IPS DF 19.7 (cell line): ENCODE measurements at regions not wholly inside any gene's neighbourhood (a gene's known extent, or its start where the extent isn't known, plus 50 kb on each side); places are given as distances from the start of the nearest gene placed in this dataset.

Experiments
- DNase-seq: peaks from one replicate; pipeline ENCODE4 v3.0.0-alpha.2; 2013; ENCODE audit warnings: low read depth, low spot score

DNA sequence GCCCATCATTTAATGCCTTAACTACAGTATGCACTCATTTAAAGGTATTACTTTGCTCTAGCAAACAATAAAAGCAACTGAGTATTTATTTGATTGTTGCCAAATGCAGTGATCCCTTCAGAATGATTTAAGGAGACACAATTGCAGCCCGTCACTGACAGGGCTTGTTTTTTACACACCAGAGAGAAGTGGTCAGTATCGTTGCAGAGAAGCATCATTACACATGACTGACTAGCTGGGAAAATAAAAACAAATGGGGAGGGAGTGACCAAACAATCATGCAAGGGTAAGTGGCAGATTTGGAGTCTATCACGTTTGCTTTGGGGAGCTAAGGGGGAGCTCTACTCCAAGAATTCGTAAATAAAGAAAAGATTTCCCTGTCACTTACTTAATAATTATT, 1685.3 kb upstream of the TENM3 start:
- no peak for DNase-seq

DNA sequence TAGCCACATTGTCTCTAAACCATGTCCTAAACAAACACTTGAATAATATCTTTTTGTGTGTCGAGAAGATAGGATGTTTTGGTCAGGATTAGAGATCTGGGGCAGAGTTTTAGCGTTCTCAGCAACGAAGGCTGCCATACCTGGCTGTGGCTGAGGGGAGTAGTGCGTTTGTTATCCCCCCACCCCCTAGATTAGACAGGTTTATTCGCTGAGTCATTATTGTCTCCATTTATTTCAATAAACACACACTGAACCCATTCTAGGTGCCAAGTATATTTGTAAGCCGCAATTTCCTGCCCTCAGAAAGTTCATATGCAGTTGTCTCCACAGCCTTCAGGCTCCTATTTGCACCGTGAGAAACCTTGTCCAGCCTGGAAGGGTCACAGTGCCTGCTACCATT, 1684.8 kb upstream of the TENM3 start:
- no peak for DNase-seq

DNA sequence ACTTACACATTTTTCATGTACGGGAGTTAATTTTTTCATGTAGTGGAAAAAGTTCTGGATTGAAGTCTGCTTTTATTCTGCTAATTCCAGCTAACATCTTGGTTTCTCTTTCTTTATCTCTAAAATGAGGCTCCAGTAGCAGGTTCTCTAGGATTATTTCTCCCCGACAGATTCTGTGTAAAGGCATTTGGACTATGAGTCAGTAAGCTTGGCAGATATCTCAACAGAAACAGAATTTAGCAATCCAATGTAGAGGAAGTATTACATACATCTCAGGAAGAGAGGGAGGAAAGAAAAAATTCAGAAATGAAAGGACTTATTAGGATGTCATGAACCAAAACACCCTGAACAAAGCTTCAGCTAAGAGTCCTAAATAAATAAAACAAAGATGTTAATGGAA, 1682.3 kb upstream of the TENM3 start:
- DNase-seq, result no peak

DNA sequence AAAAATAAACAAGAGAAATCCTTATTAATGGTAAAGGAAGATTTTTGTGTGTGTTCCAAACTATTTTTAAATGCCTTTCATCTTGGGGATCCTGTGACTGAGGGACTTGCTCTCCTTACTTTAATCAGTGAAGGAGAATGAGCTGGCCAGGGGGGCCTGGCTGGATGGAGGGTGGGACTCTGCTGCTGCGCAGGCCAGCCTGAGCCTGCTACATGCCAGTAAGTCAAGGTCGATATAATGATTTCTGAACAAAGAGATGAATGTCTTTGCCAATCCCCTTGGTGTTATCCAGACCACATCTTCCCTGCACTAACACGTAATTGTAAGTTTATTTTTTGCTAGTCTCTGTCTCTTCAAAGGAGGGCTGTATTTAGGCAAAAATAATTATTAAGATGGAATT, 1679.2 kb upstream of the TENM3 start:
- no peak for DNase-seq

DNA sequence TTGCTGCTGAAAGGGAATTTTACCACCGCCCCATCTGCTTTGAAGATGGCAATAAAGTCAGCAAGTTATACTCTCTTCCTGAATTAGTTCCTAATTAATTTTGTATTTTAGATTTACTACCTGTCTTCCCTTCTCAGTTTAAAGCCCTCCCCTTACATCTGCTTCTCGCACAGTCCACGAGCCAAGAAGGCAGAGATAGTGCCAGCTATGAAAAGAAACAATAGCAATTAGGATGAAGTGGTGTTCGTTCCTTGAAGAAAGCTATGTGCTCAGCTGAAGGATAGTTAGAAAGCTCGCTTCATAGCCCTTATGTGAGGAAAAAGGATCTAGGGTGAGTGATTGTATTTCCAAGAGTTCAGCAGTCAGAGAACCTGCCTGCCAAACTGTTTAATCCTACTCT, 1678.8 kb upstream of the TENM3 start:
- no peak for DNase-seq

DNA sequence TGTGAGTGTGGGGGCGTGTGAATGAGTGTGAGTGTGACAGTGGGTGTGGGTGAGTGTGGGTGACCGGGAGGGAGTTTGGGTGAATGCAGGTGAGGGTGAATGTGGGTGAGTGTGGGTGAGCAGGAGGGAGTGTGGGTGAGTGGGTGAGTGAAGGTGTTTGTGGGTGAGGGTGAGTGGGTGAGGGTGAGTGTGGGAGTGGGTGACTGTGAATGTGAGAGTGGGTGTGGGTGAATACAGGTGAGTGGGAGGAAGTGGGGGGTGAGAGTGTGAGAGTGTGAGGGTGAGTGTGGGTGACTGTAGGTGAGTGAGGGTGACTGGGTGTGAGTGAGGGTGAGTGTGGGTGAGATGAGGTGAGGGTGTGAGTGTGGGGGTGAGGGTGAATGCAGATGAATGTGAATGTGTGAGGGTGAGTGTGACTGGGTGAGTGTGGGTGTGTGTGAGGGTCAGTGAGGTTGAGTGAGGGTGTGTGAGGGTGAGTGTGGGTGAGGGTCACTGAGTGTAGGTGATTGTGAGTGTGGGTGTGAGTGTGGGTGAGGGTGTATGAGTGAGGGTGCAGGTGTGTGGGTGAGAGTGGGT, 1677.3 kb upstream of the TENM3 start:
- no peak for DNase-seq

DNA sequence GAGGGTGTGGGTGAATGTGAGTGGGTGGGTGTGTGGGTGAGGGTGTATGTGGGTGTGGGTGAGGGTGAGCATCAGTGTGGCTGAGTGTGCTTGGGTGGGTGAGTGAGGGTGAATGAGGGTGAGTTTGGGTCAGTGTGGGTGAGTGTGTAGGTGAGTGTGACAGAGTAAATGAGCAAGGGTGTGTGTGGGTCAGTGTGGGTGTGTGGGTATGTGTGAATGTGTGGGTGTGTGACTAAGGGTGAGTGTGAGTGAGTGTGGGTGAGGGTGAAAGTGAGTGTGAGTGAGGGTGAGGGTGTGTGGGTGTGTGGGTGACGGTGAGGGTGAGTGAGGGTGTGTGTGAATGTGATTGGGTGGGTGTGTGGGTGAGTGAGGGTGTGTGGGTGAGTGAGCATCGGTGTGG, 1676.7 kb upstream of the TENM3 start:
- no peak for DNase-seq

DNA sequence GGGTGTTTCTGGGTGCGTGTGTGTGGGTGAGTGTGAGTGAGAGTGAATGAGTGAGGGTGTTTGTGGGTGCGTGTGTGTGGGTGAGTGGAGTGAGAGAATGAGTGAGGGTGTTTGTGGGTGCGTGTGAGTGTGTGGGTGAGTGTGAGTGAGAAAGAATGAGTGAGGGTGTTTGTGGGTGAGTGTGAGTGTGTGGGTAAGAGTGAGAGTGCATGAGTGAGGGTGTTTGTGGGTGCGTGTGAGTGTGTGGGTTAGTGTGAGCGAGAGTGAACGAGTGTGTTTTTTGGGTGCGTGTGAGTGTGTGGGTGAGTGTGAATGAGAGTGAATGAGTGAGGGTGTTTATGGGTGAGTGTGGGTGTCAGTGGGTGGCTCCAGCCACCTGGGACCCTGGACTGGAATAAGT, 1676.1 kb upstream of the TENM3 start:
- no peak for DNase-seq

DNA sequence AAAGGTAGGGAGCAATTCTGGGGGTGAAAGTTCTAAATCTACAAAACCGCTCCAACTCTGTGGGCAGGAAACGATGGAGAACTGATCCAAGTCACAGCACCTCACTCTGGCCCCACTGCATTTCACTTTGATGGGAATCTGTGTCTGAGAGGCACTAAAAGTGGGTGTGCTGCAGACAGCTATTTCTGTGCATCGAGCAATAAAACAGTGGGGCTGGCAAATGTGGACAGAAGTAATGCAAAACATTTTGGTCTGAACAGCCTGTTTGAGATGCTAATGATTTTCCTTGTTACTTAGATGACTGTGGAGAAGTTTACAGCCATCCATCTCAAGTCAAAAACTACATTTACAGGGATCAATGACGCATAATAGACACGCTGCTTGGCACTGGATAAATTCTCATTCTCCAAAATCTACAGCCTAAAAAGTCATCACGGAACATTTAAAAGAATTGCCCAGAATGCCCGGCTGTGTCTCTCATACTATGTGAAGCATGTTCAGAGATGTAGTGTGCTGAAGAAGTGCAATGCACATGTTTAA, 1671.6 kb upstream of the TENM3 start:
- no peak for DNase-seq

DNA sequence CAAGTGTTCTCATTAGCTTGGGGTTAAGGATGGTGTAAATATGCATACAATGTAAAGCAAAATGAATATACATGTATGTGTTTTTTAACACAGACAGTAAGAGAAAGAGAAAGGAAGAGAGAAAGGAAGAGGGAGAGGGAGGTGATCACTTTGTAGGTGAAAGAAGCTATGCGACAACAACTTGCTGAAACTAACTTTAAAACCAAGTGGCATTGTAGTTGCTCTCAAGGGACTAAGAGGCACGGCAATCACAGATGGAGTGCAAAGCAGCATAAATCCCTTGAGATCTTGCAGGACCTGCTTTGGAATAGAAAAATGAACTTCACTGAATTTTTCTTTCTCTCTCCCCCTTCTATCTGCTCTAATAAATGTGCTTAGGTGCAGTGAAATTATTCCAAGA, 1665.0 kb upstream of the TENM3 start:
- no peak for DNase-seq

DNA sequence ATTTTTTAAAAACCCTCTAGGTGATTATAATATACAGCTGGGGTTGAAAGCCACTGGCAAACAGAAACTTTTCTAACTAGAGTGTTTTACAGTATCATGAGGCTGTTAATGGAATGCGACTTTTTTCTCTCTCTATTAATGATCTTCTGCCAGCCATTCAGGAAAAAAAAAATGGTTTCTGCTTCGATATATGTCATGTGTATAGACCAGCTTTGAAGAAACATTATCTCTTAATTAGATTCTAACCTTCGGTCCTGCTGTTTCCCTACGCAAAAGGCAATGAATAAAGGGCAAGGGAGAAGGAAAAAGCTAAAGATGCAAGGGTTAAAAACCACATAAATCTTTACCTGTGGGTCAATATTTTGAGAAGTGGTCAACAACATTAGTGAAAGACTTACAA, 1662.1 kb upstream of the TENM3 start:
- no peak for DNase-seq

DNA sequence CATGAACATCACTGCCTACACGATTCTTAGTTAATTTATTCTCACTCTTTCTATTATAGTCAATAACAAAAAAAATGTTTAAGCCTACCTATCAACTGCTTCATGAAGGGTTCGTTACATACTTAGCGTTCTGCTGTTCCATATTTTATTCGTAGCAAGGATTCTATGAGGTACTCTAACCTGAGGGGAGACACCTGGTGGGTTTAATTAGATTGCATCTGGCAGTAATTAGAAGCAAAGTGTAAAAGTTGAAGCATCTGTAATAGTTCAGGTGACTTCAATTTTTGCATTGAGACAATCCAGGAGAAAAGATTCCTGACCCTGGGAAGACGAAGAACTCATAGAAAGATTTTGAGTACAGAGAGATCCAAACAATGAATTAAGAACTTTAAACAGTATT, 1655.8 kb upstream of the TENM3 start:
- DNase-seq, result no peak

DNA sequence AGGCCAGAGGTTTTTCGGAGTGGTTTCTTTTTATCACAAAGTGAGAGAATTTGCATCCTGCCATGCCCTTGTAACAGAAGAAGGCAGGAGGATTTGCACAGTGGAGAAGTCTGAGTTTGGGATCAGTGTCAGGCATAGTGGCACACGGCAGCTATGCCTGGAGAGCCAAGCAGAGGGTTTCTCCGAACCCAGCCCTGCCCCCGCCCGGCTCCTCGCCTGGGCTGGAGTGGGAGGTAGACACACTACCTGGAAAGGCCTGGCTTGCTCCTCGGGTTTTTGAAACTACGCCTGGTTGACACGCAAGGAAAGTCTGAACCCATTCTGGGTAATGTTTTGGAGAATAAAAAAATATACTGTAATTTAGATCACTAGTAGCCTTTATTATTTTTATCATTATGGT, 1653.6 kb upstream of the TENM3 start:
- DNase-seq, result no peak

DNA sequence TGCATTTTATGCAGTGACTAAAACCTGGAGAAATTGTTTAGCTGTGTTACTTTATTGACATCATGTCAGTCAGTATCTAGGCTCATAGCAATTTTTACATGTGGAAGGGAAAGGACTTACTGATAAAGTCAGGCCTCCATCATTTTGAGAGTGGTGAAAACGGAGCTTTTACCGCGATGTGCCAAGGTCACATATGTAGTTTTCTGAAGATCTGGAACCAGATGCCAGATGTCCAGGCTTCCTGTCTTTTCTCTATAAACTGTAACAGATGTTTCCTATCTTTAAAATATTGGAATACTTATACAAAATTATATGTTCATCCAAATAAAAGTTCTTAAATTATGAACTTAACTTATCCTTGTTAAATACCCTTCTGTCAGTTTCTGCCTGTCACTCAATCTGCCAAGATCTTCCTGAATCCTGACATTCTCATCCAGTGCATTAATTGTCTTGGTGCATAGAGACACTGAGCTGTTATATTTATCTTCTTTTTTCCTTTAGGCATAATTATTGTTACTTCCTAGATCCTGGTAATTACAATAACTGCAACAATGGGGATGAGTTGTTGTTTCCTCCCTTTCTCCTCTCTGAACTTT, 1646.2 kb upstream of the TENM3 start:
- DNase-seq, result no peak

DNA sequence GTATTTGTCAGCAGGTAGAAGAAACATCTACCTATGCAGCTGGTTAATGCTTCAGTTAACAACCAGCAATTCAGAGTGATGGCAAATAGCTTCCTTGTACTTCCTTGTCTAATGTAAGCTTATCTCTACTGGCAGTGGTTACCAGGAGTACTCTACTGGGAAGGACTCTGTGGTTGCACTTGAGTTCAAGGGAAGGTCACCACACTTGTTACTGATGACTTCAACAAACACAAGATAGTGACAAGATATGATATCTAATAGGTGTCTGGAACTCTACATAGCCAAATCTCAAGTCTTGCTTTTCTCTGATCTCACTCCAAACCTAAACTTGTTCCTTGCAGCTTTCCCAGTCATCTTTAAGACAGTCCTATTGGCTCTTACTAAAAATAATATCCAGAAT, 1644.9 kb upstream of the TENM3 start:
- no peak for DNase-seq

DNA sequence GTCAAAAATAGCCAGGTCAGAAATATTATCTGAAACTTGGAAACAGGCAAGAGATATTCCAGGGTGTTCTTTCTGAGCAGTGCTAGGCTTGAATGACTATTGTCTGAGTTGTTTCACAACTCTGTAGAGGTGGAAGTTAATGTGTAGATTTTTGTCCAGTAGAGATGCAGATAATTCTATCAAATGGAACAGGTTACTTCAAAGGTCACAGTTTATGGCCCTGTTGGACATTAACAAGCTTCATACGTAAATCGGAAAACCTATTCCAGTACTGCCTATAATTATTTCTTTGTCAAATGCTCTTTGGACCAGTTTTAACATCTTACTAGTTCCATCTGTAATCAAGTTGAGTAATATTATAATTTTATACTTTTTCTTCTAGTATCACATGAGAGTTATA, 1639.4 kb upstream of the TENM3 start:
- DNase-seq, result no peak

DNA sequence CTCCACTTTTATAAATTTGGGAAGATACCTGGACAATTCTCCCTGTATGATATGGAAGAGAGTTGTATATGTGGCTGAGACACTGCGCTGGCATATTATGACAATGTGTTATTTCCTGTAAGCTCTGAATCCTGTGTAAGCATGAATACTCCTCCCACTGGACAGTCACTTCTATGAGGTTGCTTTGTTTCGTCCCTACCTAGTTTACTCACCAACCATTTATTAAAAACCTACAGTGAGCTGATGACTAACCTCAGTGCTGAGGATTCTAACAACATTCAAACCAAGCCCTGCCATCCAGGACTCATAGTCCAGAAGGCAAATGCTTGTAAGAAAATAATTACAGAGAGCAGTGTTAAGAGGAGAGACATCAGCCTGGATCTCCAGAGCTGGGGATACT, 1632.9 kb upstream of the TENM3 start:
- DNase-seq, result no peak

DNA sequence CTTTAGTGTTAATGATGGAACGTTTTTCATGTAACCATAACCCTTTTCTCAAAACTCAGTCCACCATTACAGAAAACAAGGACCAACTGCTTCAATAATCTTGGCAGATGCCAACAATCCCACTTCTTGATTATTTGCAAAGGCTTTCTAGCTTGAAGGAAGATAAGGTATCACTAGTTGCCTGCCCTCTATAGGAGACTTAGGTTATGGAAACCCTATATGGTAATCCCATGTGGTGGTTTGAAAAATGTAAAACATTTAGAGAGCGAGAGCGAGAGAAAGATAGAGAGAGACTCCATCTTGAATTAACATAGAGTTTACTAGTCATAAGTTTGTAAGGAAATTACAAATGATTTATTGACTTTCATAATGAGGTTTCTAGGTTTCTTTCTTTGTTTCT, 1627.5 kb upstream of the TENM3 start:
- no peak for DNase-seq

DNA sequence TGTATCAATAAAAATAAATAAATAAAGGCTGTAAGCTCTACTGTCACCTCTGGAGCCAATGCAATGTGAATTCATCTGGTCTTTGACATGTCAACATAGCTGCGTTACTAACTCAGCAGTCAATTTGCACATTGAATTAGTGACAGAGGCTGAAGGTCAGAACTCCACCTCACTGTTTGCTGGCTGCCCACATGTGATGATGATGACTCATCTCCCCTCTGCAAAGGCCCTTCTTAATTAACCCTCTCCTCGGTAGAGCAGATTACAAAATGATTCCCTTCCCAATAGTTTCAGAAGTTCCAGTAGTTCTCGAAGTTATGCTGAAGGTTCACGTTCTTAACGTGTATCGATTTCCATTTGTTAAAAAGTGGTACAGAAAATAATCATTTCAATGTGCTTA, 1626.0 kb upstream of the TENM3 start:
- no peak for DNase-seq

DNA sequence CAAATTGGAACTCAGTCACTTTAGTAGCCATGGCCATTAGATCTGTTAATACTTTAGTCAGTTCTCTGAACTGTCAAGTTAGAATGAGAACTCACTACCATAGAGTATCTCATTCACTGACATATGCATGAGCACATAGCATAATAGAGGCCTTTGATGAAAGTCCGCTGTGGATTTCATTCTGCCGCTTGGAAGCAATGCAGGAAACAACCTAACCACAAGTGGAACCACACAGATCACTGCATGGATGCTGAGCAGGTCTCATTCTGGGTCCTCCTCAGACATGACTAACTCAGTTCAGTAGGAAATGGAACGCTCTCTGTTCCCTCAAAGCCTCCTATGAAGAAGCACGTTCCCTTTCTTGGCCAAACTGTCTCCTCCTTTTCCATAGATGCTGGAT, 1624.8 kb upstream of the TENM3 start:
- DNase-seq, result no peak

DNA sequence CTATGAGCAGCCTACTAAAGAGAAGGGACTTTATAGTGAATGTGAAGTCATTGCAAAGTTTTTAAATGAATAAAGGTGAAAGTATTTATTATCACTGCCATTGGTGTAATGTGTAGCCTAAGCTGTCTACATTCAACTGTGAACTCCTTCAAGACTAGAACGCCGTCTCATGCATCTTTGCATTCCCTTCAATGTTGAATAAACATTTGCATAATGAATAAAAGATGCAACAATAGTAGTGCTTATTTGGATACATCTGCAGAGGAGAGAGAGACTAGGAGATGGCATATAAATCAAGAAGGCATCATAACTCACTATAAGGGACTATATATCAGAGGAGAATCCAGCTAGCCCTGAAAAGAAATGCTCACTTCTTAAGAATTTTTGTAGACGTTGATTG, 1623.8 kb upstream of the TENM3 start:
- DNase-seq, result no peak

DNA sequence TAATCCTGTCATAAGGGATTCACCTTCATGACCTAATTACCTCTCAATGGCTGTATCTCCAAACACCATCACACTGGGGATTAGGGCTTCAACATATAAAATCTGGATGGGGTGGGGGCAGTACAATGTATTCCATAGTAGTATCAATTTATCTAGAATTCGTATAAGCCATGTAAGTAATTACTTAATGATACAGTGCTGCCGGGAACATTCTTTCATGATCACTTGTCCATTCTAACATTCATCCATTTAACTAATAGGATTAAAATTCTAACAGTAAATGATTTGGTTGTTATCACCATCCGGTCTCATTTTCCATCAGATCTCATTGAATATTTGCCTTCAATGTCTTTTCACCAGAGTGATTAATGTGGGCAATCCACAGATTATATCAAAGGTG, 1620.9 kb upstream of the TENM3 start:
- no peak for DNase-seq

DNA sequence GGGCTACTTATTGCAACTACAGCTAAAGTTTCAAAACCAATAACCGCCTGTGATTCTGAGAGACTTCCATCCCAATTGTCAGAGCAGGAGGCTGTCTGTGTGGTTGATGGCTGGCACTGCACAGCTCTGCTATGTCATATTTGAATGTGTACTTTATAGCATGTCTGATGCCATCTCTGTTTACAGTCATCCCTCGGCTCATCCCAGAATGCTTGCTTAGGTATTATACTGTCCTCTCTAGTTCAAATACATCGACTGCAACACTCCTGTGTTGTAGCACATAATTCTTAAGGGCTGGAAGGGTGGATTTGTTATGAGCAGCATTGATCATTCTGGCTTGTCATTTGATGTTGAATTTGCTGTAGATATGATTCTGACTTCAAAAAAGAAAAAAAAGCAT, 1617.5 kb upstream of the TENM3 start:
- DNase-seq, result no peak
